ENCODE measurements at regions not wholly inside any gene's neighbourhood (a gene's known extent, or its start where the extent isn't known, plus 50 kb on each side); places are given as distances from the start of the nearest gene placed in this dataset.

DNA sequence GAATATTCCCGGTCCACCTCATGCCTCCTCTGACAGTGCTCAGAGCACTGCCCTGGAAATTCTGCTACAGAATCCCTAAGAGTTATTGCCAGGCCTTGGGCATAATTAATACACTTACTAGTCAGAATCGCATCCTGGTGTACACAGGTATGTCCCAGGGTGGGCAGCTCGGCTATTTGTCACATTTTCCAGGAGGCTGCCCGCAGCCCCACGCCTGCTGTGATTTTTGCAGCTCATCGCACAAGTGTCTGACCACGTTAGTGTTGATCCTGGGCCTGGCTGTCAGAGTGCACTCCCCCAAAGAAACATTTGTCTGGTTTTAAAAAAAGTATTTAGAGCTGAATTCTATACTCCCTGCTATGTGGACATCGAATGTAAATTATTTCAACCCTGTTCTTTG is 105.4 kb downstream of the CD83 start:
- no peaks in the 10 kb centered on the region for H3K9me2 ChIP-seq (ENCODE audit: insufficient read depth, low read length)

DNA sequence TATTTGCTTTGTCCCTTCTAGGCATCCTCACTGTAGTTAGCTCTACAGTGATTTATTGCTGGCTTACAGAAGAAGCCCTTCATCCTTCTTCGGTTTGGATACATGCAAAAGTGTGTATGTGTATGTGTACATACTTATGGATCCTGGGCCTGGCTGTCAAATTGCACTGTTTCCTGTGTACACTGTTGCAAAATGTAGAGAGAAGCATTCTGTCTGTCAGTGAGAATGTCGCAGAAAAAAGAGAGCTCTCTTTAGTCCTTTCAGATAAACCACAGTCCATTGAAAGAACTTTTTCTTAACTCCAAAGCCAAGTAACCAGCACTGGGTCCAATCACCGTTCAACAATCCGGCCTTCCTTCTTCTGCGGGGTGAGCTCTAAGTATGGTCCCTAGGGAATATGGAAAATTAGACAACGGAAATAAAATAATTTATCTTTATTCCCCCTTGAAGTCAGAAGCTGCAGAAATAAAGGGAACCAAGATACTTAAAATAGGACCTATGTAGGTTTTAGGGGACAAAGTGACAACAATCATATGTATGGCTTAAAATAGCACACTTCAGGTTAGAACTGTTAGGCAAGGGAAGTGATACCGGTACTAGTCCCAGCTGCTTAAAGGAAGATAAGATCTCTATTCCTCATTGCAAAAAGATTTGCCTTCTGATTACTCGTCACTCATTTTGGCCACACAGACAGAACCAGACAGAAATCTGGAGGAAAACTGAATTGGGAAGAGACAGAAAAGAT is 107.0 kb downstream of the CD83 start:
- H3K27me3 ChIP-seq (ENCODE audit: insufficient read depth, low read depth, low read length) = no peaks in the 10 kb centered on the region
- no peaks in the 10 kb centered on the region for H3K36me3 ChIP-seq (ENCODE audit: insufficient read depth, low read length)
- H3K9me2 ChIP-seq (ENCODE audit: insufficient read depth, low read length) = no peaks in the 10 kb centered on the region
- TF ChIP-seq POLR2AphosphoS5 (IDR thresholded peaks at IDR 0.05) (no peak), RAD21 (conservative IDR thresholded peaks at IDR 0.05) (no peak), SMC3 (conservative IDR thresholded peaks at IDR 0.05; ENCODE audit: poor library complexity) (no peak), EP300 (conservative IDR thresholded peaks at IDR 0.05; ENCODE audit: poor library complexity, severe bottlenecking) (no peak), TAF1 (IDR thresholded peaks at IDR 0.05; ENCODE audit: low read depth) (no peak), MXI1 (conservative IDR thresholded peaks at IDR 0.05; ENCODE audit: poor library complexity, severe bottlenecking) (no peak)
- TF ChIP-seq, protein P1, sequence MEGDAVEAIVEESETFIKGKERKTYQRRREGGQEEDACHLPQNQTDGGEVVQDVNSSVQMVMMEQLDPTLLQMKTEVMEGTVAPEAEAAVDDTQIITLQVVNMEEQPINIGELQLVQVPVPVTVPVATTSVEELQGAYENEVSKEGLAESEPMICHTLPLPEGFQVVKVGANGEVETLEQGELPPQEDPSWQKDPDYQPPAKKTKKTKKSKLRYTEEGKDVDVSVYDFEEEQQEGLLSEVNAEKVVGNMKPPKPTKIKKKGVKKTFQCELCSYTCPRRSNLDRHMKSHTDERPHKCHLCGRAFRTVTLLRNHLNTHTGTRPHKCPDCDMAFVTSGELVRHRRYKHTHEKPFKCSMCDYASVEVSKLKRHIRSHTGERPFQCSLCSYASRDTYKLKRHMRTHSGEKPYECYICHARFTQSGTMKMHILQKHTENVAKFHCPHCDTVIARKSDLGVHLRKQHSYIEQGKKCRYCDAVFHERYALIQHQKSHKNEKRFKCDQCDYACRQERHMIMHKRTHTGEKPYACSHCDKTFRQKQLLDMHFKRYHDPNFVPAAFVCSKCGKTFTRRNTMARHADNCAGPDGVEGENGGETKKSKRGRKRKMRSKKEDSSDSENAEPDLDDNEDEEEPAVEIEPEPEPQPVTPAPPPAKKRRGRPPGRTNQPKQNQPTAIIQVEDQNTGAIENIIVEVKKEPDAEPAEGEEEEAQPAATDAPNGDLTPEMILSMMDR (IDR thresholded peaks at IDR 0.05; ENCODE audit: poor library complexity, severe bottlenecking) = no peak
- H3F3A ChIP-seq (ENCODE audit: insufficient read depth, low read length, poor library complexity, severe bottlenecking) = no peaks in the 10 kb centered on the region
- no peaks in the 10 kb centered on the region for H3K9me3 ChIP-seq (ENCODE audit: low read length)
- no peak overlapping the region for H3K27ac ChIP-seq (ENCODE audit: low read length)
- no peak overlapping the region for H3K9ac ChIP-seq (ENCODE audit: low read length)
- no peak overlapping the region for H2AFZ ChIP-seq (ENCODE audit: low read depth, low read length)
- H3K79me2 ChIP-seq (replicated peaks; ENCODE audit: insufficient read depth, low read length) = no peaks in the 10 kb centered on the region
- no peaks in the 10 kb centered on the region for H4K20me1 ChIP-seq (ENCODE audit: insufficient read depth)
- no peak overlapping the region for H3K4me2 ChIP-seq (ENCODE audit: low read length)
- H3K4me3 ChIP-seq (ENCODE audit: low read length) = no peak overlapping the region

More for the DNA sequence above, 105.4 kb downstream of the CD83 start:
- no peaks in the 10 kb centered on the region for H3K9me3 ChIP-seq (ENCODE audit: low read length)
- H3K9ac ChIP-seq (ENCODE audit: low read length) = no peak overlapping the region
- H3K4me3 ChIP-seq (ENCODE audit: low read length) = no peak overlapping the region
- no peaks in the 10 kb centered on the region for H3K27me3 ChIP-seq (ENCODE audit: insufficient read depth, low read depth, low read length)
- no peaks in the 10 kb centered on the region for H3K36me3 ChIP-seq (ENCODE audit: insufficient read depth, low read length)
- H2AFZ ChIP-seq (ENCODE audit: low read depth, low read length) = no peak overlapping the region
- TF ChIP-seq EZH2 (IDR thresholded peaks at IDR 0.05; ENCODE audit: borderline replicate concordance, insufficient read depth, low read length, poor library complexity, severe bottlenecking) (no peak), TAF1 (IDR thresholded peaks at IDR 0.05; ENCODE audit: low read depth) (no peak), SMC3 (conservative IDR thresholded peaks at IDR 0.05; ENCODE audit: poor library complexity) (no peak)
- TF ChIP-seq, protein P2, sequence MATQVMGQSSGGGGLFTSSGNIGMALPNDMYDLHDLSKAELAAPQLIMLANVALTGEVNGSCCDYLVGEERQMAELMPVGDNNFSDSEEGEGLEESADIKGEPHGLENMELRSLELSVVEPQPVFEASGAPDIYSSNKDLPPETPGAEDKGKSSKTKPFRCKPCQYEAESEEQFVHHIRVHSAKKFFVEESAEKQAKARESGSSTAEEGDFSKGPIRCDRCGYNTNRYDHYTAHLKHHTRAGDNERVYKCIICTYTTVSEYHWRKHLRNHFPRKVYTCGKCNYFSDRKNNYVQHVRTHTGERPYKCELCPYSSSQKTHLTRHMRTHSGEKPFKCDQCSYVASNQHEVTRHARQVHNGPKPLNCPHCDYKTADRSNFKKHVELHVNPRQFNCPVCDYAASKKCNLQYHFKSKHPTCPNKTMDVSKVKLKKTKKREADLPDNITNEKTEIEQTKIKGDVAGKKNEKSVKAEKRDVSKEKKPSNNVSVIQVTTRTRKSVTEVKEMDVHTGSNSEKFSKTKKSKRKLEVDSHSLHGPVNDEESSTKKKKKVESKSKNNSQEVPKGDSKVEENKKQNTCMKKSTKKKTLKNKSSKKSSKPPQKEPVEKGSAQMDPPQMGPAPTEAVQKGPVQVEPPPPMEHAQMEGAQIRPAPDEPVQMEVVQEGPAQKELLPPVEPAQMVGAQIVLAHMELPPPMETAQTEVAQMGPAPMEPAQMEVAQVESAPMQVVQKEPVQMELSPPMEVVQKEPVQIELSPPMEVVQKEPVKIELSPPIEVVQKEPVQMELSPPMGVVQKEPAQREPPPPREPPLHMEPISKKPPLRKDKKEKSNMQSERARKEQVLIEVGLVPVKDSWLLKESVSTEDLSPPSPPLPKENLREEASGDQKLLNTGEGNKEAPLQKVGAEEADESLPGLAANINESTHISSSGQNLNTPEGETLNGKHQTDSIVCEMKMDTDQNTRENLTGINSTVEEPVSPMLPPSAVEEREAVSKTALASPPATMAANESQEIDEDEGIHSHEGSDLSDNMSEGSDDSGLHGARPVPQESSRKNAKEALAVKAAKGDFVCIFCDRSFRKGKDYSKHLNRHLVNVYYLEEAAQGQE (IDR thresholded peaks at IDR 0.05; ENCODE audit: borderline replicate concordance) = no peak
- H4K20me1 ChIP-seq (ENCODE audit: insufficient read depth) = no peaks in the 10 kb centered on the region
- no peaks in the 10 kb centered on the region for H3K79me2 ChIP-seq (replicated peaks; ENCODE audit: insufficient read depth, low read length)
- no peak overlapping the region for H3K4me2 ChIP-seq (ENCODE audit: low read length)
- no peaks in the 10 kb centered on the region for H3F3A ChIP-seq (ENCODE audit: insufficient read depth, low read length, poor library complexity, severe bottlenecking)
- no peak overlapping the region for H3K27ac ChIP-seq (ENCODE audit: low read length)
